Neural cell (in vitro differentiated cells): ENCODE measurements at regions not wholly inside any gene's neighbourhood (a gene's known extent, or its start where the extent isn't known, plus 50 kb on each side); places are given as distances from the start of the nearest gene placed in this dataset.

ENCODE experiments used
- CTCF ChIP-seq: fragments of 450-650 bp; IDR thresholded peaks from 2 replicates; pipeline ENCODE4 v1.5.1; 2014; ENCODE audit warnings: antibody characterized with exemption, mild to moderate bottlenecking, moderate library complexity; ENCODE audit not compliant: poor library complexity, severe bottlenecking
- EZH2 ChIP-seq: fragments of 200-600, 300-800 bp; shearing (Covaris generic), sonication (generic); IDR thresholded peaks from 2 replicates; pipeline ENCODE4 v1.6.1; 2014; ENCODE audit warnings: antibody characterized with exemption, low read length, borderline replicate concordance, mild to moderate bottlenecking; ENCODE audit not compliant: insufficient read depth, poor library complexity, severe bottlenecking
- POLR2AphosphoS5 ChIP-seq: IDR thresholded peaks from 2 replicates; pipeline ENCODE4 v1.6.1; 2012
- REST ChIP-seq: IDR thresholded peaks from 2 replicates; pipeline ENCODE4 v1.6.1; 2012; ENCODE audit warnings: borderline replicate concordance

GRCh38 chr9:107836300-107836699 lies 346.7 kb upstream of the KLF4 start:
- TF ChIP-seq CTCF (no peak), POLR2AphosphoS5 (no peak), EZH2 (no peak), REST (no peak)
